Skeletal muscle tissue (tissue), 3 donors: ENCODE measurements at regions not wholly inside any gene's neighbourhood (a gene's known extent, or its start where the extent isn't known, plus 50 kb on each side); places are given as distances from the start of the nearest gene placed in this dataset.
"Not testable (repeated sequence)": the region's sequence is repeated elsewhere in the genome, so short reads cannot be mapped to it uniquely, and the experiment has no call there.

Experiments
- H3K27ac ChIP-seq: one replicate; pipeline ENCODE4 v1.7.0; 2013; ENCODE audit warnings: mild to moderate bottlenecking, low read depth, low read length, inconsistent platforms
- H3K27me3 ChIP-seq, 3 donors: one replicate each; pipeline ENCODE4 v1.7.0; 2013; ENCODE audit warnings: low read length in 3 of 3; ENCODE audit not compliant: control insufficient read depth in 3 of 3, insufficient read depth in 3 of 3
- H3K36me3 ChIP-seq, 3 donors: one replicate each; pipeline ENCODE4 v1.7.0; 2013; ENCODE audit warnings: low read length in 3 of 3; ENCODE audit not compliant: control insufficient read depth in 3 of 3, insufficient read depth in 3 of 3
- H3K4me1 ChIP-seq, 3 donors: one replicate each; pipeline ENCODE4 v1.7.0; 2013; ENCODE audit warnings: low read length in 3 of 3, mild to moderate bottlenecking in 3 of 3; ENCODE audit not compliant: control insufficient read depth in 3 of 3, insufficient read depth in 3 of 3
- H3K4me3 ChIP-seq, 3 donors: one replicate each; pipeline ENCODE4 v1.7.0; 2013; ENCODE audit warnings: low read length in 3 of 3
- H3K9ac ChIP-seq, 3 donors: one replicate each; pipeline ENCODE4 v1.7.0; 2013; ENCODE audit warnings: low read length in 3 of 3, mild to moderate bottlenecking in 3 of 3, moderate library complexity in 2 of 3, low read depth in 1 of 3
- H3K9me3 ChIP-seq, 3 donors: one replicate each; pipeline ENCODE4 v1.7.0; 2013; ENCODE audit warnings: low read length in 3 of 3; ENCODE audit not compliant: control insufficient read depth in 3 of 3
- donor health status: Osteomylitis.

DNA sequence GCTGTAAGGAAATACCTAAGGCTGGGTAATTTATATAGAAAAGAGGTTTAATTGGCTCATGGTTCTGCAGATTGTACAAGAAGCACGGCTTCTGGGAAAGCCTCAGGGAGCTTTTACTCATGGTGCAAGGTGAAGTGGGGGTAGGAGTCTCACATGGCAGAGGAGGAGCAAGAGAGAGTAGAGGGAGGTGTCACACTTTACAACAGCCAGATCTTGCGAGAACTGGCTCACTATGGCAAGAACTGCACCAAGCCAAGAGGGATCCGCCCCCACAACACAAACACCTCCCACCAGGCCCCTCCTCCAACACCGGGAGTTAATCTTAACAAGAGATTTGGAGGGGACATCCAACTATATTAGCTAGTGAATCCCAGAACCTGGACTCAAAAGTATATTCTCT lies 135.4 kb upstream of the SOD1 start:
- Histone ChIP-seq H3K36me3 (no peaks in the 10 kb centered on the region), H3K4me1 (no peaks in the 10 kb centered on the region), H3K9me3 (no peaks in the 10 kb centered on the region), H3K4me3 (no peak overlapping the region), H3K9ac (no peak overlapping the region), H3K27me3 (no peaks in the 10 kb centered on the region), H3K27ac (no peak overlapping the region)

DNA sequence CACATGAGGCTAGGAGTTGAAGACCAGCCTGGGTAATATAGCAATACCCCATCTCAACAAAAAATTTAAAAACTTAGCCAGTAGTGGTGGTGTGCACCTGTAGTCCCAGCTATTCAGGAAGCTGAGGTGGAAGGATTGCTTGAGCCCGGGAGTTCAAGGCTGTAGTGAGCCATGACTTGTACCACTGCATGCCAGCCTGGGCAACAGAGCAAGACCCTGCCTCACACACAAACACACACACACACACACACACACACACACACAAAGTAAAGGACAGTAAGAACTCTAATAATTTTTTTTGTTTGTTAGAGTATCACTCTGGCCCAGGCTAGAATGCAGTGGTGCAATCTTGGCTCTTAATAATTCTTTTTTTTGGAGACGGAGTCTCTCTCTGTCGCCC lies 138.0 kb upstream of the SOD1 start:
- no peaks in the 10 kb centered on the region for H3K9me3 ChIP-seq
- H3K36me3 ChIP-seq = no peaks in the 10 kb centered on the region
- no peaks in the 10 kb centered on the region for H3K27me3 ChIP-seq
- H3K27ac ChIP-seq = no peak overlapping the region
- H3K9ac ChIP-seq = no peak overlapping the region
- no peaks in the 10 kb centered on the region for H3K4me1 ChIP-seq
- H3K4me3 ChIP-seq = no peak overlapping the region

DNA sequence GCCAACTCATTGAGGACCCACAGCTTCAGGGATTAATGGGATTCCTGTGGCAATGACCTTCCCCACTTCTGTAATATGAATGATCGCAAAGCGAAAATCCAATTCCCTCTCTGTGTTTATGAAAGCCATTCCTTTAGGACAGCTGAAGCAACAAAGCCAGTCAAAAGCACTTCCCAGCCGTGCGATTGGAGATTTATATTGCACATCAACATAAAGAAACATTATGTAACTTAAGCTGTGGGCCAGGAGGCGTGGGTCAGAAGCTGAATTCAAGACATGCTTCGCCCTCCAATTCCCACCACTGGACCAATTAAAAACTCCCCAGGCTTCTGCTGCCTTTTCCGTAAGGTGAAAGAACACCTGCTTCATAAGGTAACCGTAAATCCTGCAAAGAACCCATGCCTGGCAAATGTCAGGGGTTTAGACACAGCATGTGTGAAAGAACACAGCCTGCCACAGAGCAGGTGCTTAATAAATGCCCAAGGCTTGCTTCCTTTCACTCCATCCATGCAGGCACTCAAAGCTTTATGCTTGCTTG lies 138.9 kb upstream of the SOD1 start:
- Histone ChIP-seq H3K27ac (no peak overlapping the region), H3K9me3 (no peaks in the 10 kb centered on the region), H3K9ac (no peak overlapping the region), H3K27me3 (no peaks in the 10 kb centered on the region), H3K4me1 (no peaks in the 10 kb centered on the region), H3K36me3 (no peaks in the 10 kb centered on the region), H3K4me3 (no peak overlapping the region)

DNA sequence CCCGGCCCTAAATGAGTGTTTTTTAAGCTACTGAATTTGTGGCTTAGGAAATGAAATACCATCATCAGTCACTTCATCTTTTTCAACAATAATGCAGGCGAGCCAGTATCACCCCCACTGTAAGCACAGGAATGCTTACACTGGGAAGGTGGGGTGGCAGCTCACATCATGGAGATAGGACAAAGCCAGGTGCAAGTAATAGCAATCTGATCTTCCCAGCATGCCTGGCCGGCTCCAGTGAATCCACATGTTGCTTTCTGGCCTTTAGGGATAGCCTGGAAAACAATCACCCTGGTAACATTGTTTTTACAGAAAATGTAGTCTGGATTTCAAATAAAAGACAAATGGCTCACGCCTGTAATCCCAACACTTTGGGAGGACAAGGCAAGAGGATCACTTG lies 140.9 kb upstream of the SOD1 start:
- H3K4me3 ChIP-seq = no peak overlapping the region
- no peak overlapping the region for H3K9ac ChIP-seq
- H3K9me3 ChIP-seq = no peaks in the 10 kb centered on the region
- H3K4me1 ChIP-seq = no peaks in the 10 kb centered on the region
- H3K27me3 ChIP-seq = peaks cover 0 to 2% (median 0%) of the 10 kb centered on the region in 3 donors
- H3K27ac ChIP-seq = no peak overlapping the region
- H3K36me3 ChIP-seq = no peaks in the 10 kb centered on the region

DNA sequence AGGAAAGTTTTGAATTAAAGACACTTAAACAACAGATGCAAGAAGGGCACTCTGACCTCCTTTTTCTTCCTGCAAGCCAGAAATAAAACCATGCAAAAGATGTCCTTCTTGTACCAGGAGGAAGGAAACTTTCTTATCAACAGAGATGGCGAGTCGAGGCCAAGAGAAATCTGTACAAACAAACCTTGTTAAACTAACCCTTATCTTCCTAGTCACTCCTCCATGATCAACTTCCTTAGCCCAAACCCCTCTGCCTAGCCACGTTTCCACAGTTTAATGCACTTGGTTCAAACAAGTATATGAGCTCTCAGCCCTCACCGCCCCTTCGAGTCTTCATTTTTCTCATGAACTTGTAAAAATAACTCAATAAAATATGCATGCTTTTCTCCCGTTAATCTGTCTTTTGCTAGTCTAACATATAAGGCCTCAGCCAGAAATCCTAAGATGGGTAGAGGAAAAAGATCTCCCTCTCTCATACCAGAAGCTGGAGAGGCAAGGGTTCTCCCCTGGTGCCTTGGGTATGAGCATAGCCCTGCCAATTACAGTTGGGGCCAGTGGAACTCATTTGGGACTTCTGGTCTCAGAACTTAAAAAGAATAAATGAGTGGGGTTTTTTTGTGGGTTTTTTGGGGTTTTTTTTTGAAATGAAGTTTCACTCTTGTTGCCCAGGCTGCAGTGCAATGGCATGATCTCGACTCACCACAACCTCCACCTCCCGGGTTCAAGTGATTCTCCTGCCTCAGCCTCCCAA lies 141.7 kb upstream of the SOD1 start:
- H3K27ac ChIP-seq = no peak overlapping the region
- H3K36me3 ChIP-seq = no peaks in the 10 kb centered on the region
- no peaks in the 10 kb centered on the region for H3K4me1 ChIP-seq
- H3K9me3 ChIP-seq = no peaks in the 10 kb centered on the region
- H3K27me3 ChIP-seq = peaks cover 0 to 2% (median 0%) of the 10 kb centered on the region in 3 donors
- H3K4me3 ChIP-seq = no peak overlapping the region
- H3K9ac ChIP-seq = no peak overlapping the region

DNA sequence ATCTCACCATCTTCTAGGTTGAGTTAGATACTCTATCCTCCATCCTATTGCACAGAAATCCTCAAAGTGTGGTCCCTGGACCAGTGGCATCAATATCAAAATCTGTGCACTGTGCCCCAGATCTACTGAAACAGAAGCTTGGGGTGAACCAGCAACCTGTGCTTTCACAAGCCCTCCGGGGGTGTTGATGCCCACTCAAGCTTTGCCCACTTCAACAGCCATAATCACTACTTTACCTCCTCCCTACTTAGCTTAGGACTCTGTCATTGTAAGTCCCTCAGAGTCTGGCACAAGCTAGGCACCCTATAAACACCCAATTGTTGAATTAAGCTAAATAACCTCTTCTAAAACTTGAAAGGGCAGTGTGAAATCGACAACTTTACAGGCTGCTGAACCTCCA lies 144.2 kb upstream of the SOD1 start:
- Histone ChIP-seq H3K4me3 (no peak overlapping the region), H3K4me1 (no peaks in the 10 kb centered on the region), H3K36me3 (no peaks in the 10 kb centered on the region)

DNA sequence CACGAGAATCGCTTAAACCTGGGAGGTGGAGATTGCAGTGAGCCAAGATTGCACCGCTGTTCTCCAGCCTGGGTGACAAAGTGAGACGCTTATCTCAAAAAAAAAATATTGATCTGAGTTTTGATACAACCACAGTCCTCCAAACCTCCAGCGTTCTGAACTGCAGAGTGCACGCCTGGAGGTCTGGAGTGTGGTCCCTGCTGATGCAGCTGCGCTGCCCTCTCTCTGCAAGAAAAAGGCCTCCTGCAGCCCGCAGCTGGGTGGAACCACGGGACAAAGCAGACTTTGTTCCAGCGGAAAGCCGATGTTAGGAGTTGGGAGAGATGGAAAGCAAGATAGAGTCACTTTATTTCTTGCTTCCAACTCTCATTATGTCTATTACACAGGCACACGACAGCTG lies 144.9 kb upstream of the SOD1 start:
- H3K4me1 ChIP-seq = no peaks in the 10 kb centered on the region
- no peak overlapping the region for H3K4me3 ChIP-seq
- H3K9ac ChIP-seq = no peak overlapping the region
- H3K27me3 ChIP-seq = peaks cover 0 to 2% (median 0%) of the 10 kb centered on the region in 3 donors
- no peaks in the 10 kb centered on the region for H3K36me3 ChIP-seq
- H3K9me3 ChIP-seq = no peaks in the 10 kb centered on the region
- H3K27ac ChIP-seq = no peak overlapping the region

More for the DNA sequence above, 144.2 kb upstream of the SOD1 start:
- H3K27me3 ChIP-seq = peaks cover 0 to 2% (median 0%) of the 10 kb centered on the region in 3 donors
- no peak overlapping the region for H3K27ac ChIP-seq
- no peaks in the 10 kb centered on the region for H3K9me3 ChIP-seq
- H3K9ac ChIP-seq = no peak overlapping the region

DNA sequence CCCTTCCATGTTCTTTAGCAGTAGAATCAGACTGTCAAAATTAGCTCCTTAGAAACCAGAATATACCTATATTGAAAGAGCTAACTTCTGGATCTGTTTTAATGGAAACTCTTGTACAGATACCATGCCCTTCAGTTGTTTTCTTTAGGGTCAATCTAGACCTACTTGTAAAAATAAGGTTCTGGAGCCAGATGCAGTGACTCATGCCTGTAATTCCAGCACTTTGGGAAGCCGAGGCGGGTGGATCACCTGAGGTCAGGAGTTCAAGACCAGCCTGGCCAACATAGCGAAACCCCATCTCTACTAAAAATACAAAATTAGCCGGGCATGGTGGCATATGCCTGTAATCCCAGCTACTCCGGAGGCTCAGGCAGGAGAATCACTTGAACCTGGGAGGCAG lies 146.0 kb upstream of the SOD1 start:
- H3K27ac ChIP-seq, H3K4me3 ChIP-seq, H3K4me1 ChIP-seq, H3K27me3 ChIP-seq, H3K9me3 ChIP-seq, H3K9ac ChIP-seq, H3K36me3 ChIP-seq: not testable (repeated sequence)

DNA sequence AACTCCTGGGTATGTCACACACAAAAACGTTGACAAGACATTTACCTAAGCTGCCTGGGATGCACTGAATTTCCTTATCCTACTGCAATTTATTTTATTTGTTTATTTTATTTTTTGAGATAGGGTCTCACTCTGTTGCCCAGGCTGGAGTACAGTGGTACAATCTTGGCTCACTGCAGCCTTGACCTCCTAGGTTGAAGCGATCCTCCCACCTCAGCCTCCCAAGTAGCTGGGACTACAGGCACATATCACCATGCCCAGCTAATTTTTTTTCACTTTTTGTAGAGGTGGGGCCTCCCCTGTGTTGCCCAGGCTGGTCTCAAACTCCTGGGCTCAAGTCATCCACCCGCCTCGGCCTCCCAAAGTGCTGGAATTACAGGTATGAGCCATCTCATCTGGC lies 147.5 kb upstream of the SOD1 start:
- H3K9ac ChIP-seq, H3K27ac ChIP-seq, H3K4me1 ChIP-seq, H3K9me3 ChIP-seq, H3K36me3 ChIP-seq, H3K27me3 ChIP-seq, H3K4me3 ChIP-seq: not testable (repeated sequence)

DNA sequence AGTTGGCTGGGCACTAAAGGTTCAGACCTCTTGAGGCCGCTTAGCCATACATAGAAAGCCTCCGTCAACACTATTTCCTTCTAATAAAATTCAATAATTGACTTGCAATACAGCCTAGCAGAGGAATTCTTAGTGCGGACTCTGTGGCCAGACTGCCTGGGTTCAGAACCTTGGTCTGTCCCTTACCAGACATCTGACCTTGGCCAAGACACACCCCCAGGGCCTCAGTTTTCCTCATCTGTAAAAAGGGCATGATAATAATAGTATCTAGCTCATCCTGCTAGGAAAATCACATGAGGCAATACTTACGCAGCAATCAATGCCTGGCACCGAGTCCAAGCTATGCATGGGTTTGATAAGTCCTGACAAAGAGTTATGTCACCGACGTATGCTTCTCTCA lies 148.2 kb upstream of the SOD1 start:
- Histone ChIP-seq H3K27me3 (peaks cover 0 to 2% (median 0%) of the 10 kb centered on the region in 3 donors), H3K9ac (no peak overlapping the region), H3K36me3 (no peaks in the 10 kb centered on the region), H3K27ac (no peak overlapping the region), H3K9me3 (no peaks in the 10 kb centered on the region), H3K4me1 (no peaks in the 10 kb centered on the region), H3K4me3 (no peak overlapping the region)
